Parathyroid adenoma (tissue), 2 donors: ENCODE measurements at regions not wholly inside any gene's neighbourhood (a gene's known extent, or its start where the extent isn't known, plus 50 kb on each side); places are given as distances from the start of the nearest gene placed in this dataset.

Experiments
- H2AFZ ChIP-seq: fragments of 300-600 bp; sonication (generic); one replicate; pipeline ENCODE4 v1.7.0; 2017; ENCODE audit warnings: antibody characterized with exemption, mild to moderate bottlenecking
- H3K27ac ChIP-seq: fragments of 300-600 bp; sonication (generic); one replicate; pipeline ENCODE4 v1.7.0; 2017
- H3K27me3 ChIP-seq: fragments of 300-600 bp; sonication (generic); one replicate; pipeline ENCODE4 v1.7.0; 2017; ENCODE audit warnings: low read length; ENCODE audit not compliant: control insufficient read depth, insufficient read depth
- H3K36me3 ChIP-seq: fragments of 300-600 bp; sonication (generic); one replicate; pipeline ENCODE4 v1.7.0; 2017; ENCODE audit warnings: low read length; ENCODE audit not compliant: control insufficient read depth, insufficient read depth
- H3K4me1 ChIP-seq: fragments of 300-600 bp; sonication (generic); one replicate; pipeline ENCODE4 v1.7.0; 2017; ENCODE audit warnings: control low read depth
- H3K4me2 ChIP-seq: fragments of 300-600 bp; sonication (generic); one replicate; pipeline ENCODE4 v1.7.0; 2017; ENCODE audit warnings: low read length
- H3K4me3 ChIP-seq: fragments of 300-600 bp; sonication (generic); one replicate; pipeline ENCODE4 v1.7.0; 2017; ENCODE audit warnings: low read depth, low read length
- H3K79me2 ChIP-seq: fragments of 300-600 bp; sonication (generic); one replicate; pipeline ENCODE4 v1.7.0; 2017; ENCODE audit warnings: control low read depth
- H3K9ac ChIP-seq: fragments of 300-600 bp; sonication (generic); one replicate; pipeline ENCODE4 v1.7.0; 2017; ENCODE audit warnings: mild to moderate bottlenecking
- H3K9me3 ChIP-seq: fragments of 300-600 bp; sonication (generic); one replicate; pipeline ENCODE4 v1.7.0; 2017; ENCODE audit warnings: low read length; ENCODE audit not compliant: control insufficient read depth
- TF ChIP-seq, protein P1 (sequence below): fragments of 300-600 bp; sonication (generic); IDR thresholded peaks from one replicate; pipeline ENCODE4 v1.7.0; 2017; ENCODE audit warnings: antibody characterized with exemption, mild to moderate bottlenecking
- donor health status: primary hyperparathyroidism.

DNA sequence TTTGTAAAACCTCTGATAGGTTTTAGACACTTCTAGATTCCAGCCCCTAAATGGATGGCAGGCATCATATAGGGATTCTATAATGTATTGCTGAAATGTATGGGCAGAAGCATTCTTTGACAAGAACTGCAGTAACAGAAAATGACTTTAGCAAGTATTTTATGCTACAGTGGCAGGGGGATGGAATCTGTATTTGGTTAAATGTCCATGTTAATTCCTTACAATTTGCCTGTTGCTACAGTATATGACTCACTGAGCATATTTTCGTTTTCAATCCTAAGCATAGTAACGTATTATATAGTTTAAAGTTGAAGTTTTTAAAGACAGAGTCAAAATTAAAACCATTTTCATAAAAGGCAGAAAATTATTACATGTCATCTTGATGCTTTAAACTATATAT lies 150.1 kb downstream of the MEX3B start:
- H3K36me3 ChIP-seq, result no peaks in the 10 kb centered on the region
- H3K9me3 ChIP-seq, result no peaks in the 10 kb centered on the region
- no peak overlapping the region for H3K4me3 ChIP-seq
- H3K27me3 ChIP-seq, result no peaks in the 10 kb centered on the region
- no peak overlapping the region for H3K27ac ChIP-seq
- no peak overlapping the region for H2AFZ ChIP-seq
- H3K79me2 ChIP-seq, result no peaks in the 10 kb centered on the region
- TF ChIP-seq, protein P1, sequence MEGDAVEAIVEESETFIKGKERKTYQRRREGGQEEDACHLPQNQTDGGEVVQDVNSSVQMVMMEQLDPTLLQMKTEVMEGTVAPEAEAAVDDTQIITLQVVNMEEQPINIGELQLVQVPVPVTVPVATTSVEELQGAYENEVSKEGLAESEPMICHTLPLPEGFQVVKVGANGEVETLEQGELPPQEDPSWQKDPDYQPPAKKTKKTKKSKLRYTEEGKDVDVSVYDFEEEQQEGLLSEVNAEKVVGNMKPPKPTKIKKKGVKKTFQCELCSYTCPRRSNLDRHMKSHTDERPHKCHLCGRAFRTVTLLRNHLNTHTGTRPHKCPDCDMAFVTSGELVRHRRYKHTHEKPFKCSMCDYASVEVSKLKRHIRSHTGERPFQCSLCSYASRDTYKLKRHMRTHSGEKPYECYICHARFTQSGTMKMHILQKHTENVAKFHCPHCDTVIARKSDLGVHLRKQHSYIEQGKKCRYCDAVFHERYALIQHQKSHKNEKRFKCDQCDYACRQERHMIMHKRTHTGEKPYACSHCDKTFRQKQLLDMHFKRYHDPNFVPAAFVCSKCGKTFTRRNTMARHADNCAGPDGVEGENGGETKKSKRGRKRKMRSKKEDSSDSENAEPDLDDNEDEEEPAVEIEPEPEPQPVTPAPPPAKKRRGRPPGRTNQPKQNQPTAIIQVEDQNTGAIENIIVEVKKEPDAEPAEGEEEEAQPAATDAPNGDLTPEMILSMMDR, result no peak
- H3K4me1 ChIP-seq, result no peaks in the 10 kb centered on the region
- H3K4me2 ChIP-seq, result no peak overlapping the region
- H3K9ac ChIP-seq, result no peak overlapping the region

DNA sequence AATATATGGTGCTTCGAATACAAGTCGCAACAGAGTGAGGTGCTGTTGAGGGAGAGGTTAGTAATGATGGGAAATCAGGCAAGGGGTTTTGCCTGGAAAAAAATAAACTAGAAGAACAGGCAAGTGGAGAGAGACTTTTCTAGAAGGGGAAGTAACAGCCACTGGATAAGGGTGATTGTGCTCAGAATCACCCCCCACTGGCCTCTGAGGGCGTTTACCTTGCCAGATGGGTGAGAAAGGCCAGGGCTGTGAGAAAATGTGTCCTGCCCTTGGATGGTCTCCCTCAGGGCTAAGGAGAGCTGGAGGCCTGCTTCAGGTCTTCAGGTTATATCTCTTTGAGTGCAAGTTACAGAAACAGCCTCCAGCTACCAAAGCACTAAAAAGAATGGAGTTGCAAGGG lies 151.8 kb downstream of the MEX3B start:
- no peaks in the 10 kb centered on the region for H3K9me3 ChIP-seq
- H3K4me3 ChIP-seq, result no peak overlapping the region
- no peaks in the 10 kb centered on the region for H3K79me2 ChIP-seq
- H3K4me2 ChIP-seq, result no peak overlapping the region
- H3K27me3 ChIP-seq, result no peaks in the 10 kb centered on the region
- TF ChIP-seq, protein P1, result no peak
- no peak overlapping the region for H2AFZ ChIP-seq
- no peaks in the 10 kb centered on the region for H3K4me1 ChIP-seq
- H3K9ac ChIP-seq, result no peak overlapping the region
- no peak overlapping the region for H3K27ac ChIP-seq
- H3K36me3 ChIP-seq, result no peaks in the 10 kb centered on the region

DNA sequence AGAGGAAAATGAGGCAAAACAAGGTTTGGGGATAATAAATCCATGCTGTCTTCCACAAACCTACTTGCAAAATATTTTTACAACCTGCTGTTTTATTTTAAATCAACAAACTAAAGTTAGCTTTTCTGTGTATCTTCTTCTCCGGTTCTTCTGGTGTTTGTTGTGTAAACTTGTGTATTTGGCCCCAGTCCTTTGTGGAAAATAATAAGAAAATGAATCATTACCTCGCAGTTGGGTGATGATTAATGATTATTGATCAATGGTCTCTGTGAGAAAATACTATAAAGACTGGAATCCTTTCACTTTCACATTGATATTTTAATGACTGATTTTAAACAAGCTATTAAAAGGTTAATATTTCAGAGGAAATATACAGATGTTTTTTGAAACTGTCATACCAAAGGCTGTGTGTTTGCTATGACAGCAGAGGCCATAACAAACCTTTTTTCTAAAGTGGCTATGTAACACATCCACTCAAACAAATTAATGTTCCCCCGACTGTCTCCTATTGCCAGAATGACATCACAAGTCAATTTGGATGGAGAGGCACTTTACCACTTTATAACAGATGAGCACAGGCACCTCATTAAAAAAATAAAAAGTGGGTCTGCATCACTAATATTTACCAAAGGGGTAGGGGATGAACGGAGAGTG lies 152.5 kb downstream of the MEX3B start:
- Histone ChIP-seq H3K9me3 (no peaks in the 10 kb centered on the region), H3K27ac (no peak overlapping the region)

DNA sequence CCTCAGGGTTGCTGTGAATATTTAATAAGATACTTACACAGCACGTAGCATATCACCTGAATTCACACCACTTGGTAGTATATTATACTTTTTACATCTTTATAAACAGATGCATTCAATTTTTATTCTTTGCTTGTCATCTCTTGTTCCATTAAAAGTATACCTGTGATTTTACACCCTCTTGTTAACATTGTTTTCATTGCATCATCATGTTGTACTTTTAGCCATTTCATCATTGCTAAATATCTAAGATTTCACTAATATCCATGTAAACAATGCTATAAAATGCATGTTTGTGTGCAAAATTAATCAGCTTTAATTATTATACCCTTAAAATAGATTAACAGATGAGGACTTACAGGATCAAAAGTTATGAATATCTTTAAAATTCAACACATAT lies 155.3 kb downstream of the MEX3B start:
- H3K4me2 ChIP-seq, result no peak overlapping the region
- H3K27me3 ChIP-seq, result no peaks in the 10 kb centered on the region
- TF ChIP-seq, protein P1, result no peak
- H3K36me3 ChIP-seq, result no peaks in the 10 kb centered on the region
- H2AFZ ChIP-seq, result no peak overlapping the region
- H3K4me3 ChIP-seq, result no peak overlapping the region
- H3K79me2 ChIP-seq, result no peaks in the 10 kb centered on the region
- H3K27ac ChIP-seq, result no peak overlapping the region
- H3K9ac ChIP-seq, result no peak overlapping the region
- H3K9me3 ChIP-seq, result no peaks in the 10 kb centered on the region
- H3K4me1 ChIP-seq, result no peaks in the 10 kb centered on the region

More for the DNA sequence above, 152.5 kb downstream of the MEX3B start:
- no peaks in the 10 kb centered on the region for H3K79me2 ChIP-seq
- TF ChIP-seq, protein P1, result no peak
- no peaks in the 10 kb centered on the region for H3K27me3 ChIP-seq
- H3K9ac ChIP-seq, result no peak overlapping the region
- no peak overlapping the region for H3K4me3 ChIP-seq
- H2AFZ ChIP-seq, result no peak overlapping the region
- H3K4me1 ChIP-seq, result no peaks in the 10 kb centered on the region
- no peaks in the 10 kb centered on the region for H3K36me3 ChIP-seq
- no peak overlapping the region for H3K4me2 ChIP-seq

DNA sequence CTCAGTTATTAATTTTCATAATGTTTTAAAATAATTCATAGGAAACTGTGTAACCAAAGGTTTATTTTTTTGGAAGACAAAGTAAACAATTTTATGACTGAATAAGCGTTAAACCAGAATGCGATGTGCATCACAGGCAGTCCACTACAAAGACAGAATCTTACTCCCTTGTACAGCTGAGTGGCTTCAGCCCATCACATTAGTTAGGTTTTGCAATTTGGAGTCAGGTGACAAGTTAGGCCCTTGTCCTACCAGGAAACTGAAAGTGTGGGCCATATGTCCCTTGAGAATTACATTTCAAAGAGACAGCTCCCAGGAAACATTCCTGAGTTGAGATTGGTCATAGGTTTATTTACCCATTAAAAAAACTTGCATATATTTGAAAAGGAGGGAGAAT lies 156.3 kb downstream of the MEX3B start:
- no peaks in the 10 kb centered on the region for H3K36me3 ChIP-seq
- no peak overlapping the region for H2AFZ ChIP-seq
- H3K79me2 ChIP-seq, result no peaks in the 10 kb centered on the region
- no peaks in the 10 kb centered on the region for H3K27me3 ChIP-seq
- H3K9me3 ChIP-seq, result no peaks in the 10 kb centered on the region
- H3K9ac ChIP-seq, result no peak overlapping the region
- TF ChIP-seq, protein P1, result no peak
- no peak overlapping the region for H3K4me2 ChIP-seq
- no peak overlapping the region for H3K27ac ChIP-seq
- H3K4me3 ChIP-seq, result no peak overlapping the region
- no peaks in the 10 kb centered on the region for H3K4me1 ChIP-seq
